Stimulated activated CD4-positive, alpha-beta T cell treated with anti-CD3 and anti-CD28 coated beads, Interleukin-2, amount 100 ng/mL, for 4 hours (primary cell): ENCODE measurements at regions not wholly inside any gene's neighbourhood (a gene's known extent, or its start where the extent isn't known, plus 50 kb on each side); places are given as distances from the start of the nearest gene placed in this dataset.
"Not testable (repeated sequence)": the region's sequence is repeated elsewhere in the genome, so short reads cannot be mapped to it uniquely, and the experiment has no call there.

Source experiments
- DNase-seq: peaks from one replicate; pipeline ENCODE4 v3.0.0-alpha.2; 2020; ENCODE audit warnings: low read depth

DNA sequence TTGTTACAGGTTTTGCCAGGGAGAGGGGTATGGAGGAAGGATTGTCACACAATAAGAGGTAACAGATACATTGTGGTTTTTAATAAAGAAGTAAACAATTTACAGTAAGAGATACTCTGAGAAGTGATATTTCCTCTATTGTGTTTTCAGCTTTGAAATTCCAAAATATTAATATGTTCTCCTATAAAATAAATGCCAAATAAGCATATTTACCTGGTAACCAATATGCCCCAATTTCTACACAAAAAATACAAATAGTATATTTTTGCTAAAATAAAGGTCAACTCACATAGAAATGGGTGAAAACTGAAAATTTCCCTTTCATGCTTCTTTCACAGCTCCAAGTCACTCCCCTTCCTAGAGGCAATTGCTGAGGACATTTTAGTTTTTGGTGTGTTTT lies 437.4 kb upstream of the UBE2E2 start:
- no peak for DNase-seq

DNA sequence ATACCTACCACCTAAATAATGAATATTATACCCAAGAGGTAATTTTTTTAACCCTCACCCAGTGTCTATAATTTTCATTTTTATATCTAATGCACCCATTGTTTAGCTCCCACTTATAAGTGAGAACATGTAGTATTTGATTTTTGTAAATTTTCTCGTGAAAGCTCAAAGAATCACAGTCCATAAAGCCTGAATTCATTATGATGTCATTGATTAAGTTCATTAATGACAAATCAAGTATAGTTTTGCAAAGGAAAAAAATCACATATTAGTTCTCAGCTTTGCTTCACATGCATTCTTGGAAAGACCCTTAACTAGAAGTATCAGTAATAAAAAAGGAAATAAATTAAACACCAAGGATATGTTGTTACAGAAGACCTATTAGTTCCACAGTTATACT lies 425.3 kb upstream of the UBE2E2 start:
- DNase-seq: no peak

DNA sequence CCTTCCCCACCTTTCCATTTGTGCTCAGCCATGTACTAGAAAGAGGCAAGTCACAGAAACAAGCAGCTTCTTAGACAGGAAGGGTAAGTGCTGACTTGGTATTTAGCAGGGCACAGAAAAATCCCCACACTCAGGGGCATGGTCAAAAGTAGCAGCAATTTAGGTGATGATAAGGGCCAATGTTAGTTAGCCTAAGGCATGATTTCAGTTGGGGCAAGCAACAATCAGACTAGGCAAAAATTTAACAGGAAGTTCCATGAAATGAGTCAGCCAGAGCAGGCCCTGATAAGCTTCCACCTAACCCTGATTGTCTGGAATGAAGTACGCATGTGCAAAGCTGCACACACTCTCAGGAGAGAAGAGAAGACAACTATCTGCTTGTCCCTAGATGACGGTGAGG lies 423.4 kb upstream of the UBE2E2 start:
- DNase-seq: no peak

DNA sequence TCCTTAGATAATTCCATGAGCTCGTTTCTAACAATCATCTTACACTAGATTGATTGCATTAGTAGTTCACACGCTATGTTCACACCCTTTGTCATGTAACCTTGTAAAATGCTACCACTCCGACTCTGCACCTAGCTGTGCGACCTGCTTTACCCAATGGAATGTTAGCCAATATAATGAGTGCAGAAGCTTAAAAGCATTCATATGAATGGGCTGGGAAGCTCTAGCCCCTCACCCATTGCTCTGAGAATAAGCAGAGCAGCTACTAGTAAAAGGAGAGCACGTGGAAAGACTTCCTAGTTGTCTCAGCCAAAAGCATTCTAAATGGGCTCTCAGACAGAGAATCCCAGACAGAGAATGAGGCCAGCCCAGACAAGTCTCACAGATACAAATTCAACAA lies 410.6 kb upstream of the UBE2E2 start:
- no peak for DNase-seq

DNA sequence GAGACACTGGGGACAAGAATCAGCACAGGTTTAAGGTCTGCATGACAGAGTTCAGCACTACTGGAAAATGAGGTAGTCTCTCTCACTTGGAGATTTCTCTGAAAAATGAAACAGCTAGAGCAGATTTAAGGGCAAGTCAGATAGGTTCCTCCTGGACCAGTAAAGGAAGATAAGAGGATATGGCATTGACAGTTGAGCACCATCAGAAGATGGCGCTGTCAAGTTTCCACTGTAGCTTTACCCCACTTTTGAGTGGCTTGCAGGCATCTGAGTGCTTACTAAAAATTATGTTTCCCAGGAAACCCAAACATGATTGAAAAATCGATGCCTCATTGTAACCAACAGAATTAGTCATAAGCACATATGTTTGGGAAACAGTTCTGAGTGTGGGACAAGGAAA lies 407.2 kb upstream of the UBE2E2 start:
- DNase-seq: no peak

DNA sequence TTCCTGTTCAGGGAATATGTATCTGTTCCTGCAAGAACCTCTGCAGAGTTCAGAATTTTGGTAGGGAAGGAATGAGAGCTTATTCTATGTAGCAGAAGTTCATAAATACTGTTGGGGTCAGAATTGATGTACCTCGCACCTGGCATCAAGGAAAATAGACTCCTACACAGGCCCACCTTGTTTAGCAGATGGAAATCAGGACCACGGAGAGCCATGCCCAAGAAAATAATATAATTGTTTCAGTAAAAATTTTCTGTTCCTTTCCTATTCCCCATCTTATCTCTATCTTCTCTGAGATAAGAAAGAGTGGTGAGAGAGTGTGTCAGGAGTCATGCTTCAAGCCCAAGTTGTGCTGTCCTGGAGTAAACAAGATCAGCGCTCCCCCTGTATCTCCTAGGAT lies 404.7 kb upstream of the UBE2E2 start:
- no peak for DNase-seq

DNA sequence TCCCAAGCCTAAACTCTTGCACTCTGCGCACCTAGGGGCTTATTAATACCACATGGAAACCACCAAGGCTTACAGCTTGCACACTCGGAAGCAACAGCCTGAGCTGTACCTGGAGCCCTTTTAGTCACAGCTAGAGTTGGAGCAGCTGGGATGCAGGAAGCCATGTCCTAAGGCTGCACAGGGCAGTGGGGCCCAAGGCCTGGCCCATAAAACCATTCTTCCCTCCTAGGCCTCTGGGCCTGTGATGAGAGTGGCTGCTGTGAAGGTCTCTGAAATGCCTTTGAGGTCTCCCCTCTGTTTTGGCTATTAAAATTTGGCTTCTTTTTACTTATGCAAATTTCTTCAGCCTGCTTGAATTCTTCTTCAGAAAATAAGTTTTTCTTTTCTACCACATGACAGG lies 383.9 kb upstream of the UBE2E2 start:
- DNase-seq: no peak

DNA sequence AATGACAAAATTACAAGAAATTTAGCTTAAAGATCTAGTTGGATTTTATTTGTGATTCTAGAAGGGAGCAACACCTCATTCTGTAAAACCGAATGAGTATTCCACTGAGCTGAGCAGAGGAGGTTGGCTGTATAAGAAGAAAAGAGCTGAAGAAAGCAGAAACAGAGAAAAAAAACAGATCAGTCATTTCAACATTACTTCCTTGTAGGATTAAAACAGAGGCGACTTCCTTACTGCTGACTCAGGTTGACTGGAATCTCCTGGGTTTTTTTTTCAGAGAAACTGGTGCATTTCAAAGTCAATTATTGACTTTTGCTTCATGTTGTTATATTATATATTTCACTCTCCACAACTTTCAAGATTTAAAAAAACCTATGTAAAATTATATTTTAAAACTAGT lies 368.1 kb upstream of the UBE2E2 start:
- no peak for DNase-seq

DNA sequence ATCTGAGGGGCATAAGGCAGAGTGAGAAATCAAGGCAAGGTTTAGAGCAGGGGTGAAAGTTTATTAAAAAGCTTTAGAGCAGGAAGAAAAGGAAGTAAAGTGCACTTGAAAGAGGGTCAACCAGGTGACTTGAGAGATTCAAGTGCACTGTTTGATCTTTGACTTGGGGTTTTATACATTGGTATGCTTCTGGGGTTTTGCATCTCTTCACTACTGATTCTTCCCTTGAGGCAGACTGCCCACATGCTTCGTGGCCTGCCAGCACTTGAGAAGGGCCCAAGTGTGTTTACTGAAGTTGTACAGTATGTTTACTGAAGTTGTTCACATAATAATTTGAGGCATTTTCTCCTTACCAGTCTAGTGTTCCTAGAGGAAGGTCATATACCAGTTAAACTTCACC lies 367.0 kb upstream of the UBE2E2 start:
- DNase-seq: no peak

DNA sequence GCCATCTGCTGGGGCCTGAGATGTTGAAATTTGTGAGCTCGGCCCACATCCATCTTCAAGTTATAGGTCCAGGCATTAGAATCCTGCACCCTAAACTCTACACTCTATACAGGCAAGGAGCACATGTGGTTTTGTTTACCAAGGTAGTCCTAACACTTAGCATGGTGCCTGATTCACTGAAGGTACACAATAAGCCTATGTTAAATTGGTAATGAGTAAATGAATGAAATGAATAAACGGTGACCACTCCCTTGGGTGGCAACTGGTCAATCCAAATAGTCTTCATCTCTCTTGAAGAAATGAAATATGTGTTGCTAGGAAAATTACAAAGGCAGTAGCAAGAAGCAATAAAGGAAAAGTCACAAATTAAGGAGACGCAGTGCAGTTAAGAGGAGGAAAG lies 359.3 kb upstream of the UBE2E2 start:
- DNase-seq: no peak

DNA sequence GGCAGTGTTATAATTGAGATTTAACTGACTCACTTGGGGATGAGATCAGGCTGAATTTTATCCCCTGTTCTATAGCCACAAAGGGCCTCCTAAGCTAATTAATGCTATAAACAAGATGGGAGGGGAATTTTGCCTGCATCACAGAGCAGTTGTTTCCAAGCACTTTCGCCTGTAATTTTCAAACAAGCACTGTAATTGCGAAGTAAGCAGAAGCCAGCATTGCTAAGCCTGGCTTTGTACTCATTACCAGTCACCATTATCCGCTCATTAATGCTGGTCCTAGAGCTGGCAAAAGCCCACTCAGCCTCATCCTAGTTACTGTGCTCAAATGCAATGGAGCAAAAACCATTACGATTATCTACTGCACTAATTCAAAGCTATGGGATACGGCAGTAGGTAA lies 356.6 kb upstream of the UBE2E2 start:
- no peak for DNase-seq

DNA sequence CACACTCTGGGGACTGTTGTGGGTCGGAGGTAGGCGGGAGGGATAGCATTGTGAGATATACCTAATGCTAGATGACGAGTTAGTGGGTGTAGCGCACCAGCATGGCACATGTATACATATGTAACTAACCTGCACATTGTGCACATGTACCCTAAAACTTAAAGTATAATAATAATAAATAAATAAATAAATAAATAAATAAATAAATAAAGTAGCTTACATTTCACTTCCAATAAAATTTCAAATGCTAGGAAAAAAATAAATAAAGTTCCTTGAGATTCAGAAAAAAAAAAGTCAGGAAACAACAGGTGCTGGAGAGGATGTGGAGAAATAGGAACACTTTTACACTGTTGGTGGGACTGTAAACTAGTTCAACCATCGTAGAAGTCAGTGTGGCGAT lies 353.5 kb upstream of the UBE2E2 start:
- not testable (repeated sequence) for DNase-seq

DNA sequence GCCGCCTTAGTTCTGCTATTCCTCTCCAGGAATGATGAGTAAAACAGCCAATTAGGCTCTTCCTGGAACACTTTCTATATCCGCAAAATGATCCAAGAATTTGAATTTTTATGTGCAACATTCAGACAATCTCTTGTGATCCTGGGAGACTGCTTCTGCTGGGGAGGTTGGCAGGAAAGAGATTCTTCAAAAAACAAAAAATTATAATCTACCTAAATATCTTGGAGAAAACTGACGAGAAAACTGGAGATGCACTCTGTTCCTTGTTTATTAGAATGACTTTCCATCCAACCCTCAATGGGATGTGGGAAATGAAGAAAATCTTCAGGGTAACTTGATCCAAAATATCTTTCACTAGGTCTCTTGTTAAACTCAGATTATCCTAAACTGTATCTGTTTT lies 346.3 kb upstream of the UBE2E2 start:
- DNase-seq: no peak

DNA sequence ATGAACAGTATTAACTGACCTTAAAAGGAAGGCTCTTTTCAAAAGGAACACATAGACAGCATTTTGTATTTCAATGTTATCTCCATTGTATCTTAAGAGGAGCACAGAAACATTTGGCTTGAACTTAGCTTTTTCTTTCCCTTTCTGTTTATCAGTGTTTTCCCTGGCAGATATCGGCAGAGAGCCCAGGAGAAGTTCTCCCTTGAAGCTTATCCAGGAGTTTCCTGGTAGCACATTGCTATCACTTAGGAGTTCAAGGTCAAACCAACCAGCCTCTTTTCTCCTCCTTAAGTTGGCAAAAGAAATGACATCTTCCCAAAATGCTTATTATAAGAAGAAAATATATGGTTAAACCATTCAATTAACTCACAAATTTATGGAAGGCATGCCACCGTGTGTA lies 344.6 kb upstream of the UBE2E2 start:
- DNase-seq: no peak

DNA sequence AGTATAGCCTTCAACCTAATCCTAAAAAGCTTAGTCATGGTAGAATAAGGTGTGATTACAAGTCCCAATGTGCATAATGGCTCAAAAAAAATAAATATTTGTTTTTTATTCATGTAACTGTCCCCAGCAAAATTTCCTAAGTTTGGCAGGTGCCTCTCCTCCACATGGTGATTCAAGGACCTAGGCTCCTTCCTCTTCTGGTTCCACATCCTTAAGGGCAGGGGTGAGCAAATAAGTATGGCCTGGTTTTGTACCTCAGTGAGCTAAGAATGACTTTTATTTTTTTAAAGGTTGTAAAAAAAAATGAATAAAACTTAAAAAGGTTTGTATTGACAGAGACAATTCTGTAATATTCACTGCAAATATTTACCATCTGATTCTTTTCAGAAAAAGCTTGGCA lies 343.5 kb upstream of the UBE2E2 start:
- no peak for DNase-seq

DNA sequence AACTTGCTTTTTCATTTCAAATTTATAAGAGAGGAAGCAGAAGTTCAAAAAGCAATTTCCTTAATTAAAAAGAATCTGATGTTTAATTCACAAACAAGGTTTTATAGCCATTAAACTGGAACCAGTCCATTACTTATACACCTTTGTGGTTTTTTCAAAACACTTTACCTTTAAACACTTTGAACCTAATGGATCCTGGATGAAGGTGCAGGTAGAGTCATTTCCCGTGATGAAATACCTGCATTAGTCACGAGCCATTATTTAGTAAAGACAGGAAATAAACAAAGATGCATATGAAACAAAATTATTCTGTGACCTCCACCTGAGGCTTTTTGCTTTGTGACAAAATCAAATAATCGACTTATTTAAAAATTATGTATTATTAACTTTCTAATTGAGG lies 341.7 kb upstream of the UBE2E2 start:
- DNase-seq: no peak

DNA sequence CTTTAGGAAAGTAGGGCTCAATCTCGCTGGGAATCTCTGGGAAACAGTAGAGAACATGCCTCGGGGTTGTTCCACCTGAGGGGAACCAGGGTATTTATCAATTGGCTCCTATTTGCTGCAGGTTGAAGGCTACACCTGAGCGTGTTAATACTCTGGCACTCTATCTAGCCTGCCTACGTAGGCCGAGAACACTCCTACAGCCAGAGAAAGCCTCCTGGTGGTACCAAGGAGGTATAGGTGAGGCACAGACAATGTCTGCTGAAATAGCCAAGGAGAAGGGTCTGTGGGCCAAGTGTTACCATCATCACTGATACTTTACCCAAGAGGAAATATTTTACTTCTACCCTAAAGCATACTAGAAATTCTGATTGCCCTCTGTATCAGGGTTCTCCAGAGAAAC lies 341.0 kb upstream of the UBE2E2 start:
- DNase-seq: no peak

DNA sequence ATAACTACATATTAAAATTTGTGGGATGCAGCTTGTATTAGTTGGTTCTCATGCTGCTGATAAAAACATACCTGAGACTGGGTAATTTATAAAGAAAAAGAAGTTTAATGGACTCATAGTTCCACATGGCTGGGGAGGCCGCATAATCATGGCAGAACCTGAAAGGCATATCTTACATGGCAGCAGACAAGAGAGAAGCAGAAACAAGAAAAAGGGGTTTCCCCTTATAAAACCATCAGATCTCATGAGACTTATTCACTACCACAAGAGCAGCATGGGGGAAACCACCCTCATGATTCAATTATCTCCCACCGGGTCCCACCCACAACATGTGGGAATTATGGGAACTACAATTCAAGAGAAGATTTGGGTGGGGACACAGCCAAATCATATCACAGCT lies 320.3 kb upstream of the UBE2E2 start:
- not testable (repeated sequence) for DNase-seq

DNA sequence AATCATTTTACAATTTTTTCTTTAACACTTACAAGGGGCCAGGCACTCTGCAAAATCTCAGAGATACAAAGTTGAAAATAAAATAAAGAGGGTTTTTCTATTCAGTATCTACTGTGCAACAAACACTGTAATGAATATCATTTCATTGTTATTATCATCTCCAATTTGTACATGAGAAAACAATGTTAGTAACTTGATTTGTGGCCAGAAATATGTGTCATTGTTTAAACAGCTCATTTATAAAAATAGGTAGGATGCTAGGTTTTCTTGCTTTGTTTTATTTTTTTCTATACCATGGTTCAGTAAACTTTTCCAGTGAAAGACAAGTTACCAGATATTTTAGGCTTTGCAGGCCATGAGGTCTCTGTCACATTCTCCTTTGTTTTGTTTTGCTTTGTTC lies 318.1 kb upstream of the UBE2E2 start:
- no peak for DNase-seq

DNA sequence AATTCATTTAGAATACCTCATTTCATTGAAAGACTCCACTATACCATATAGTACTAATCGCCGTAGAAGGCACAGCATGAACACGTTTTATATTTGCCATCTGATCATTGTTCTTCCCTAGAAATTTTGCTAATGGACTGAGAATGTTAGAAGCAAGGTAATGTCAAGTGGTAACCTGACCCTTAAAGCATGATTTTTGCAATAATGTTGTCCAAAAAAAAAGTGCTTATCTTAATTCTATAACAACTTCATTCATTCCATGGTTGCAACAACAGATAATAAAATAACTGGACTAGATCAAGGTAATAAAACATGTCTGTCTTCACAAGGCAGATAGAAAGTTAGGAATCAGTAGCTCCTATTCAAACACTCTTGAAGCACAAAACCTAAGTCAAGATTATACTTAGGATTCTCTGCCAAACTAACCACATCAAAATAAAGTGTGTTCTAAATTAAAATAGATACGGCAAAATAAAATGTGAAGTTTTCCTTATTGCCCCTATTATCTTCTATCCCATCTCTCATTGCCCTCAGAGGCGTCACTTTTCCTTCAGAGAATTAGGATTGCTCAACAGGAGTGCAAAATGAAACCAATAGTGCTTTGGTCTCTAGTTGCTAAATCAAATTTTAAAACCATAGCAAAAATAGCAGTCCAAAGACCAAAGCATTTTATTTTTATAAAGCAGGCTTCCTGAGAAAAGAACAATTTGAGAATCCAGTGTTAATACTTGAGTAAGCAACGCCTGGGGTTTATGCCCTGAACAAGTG lies 317.4 kb upstream of the UBE2E2 start:
- DNase-seq: no peak

DNA sequence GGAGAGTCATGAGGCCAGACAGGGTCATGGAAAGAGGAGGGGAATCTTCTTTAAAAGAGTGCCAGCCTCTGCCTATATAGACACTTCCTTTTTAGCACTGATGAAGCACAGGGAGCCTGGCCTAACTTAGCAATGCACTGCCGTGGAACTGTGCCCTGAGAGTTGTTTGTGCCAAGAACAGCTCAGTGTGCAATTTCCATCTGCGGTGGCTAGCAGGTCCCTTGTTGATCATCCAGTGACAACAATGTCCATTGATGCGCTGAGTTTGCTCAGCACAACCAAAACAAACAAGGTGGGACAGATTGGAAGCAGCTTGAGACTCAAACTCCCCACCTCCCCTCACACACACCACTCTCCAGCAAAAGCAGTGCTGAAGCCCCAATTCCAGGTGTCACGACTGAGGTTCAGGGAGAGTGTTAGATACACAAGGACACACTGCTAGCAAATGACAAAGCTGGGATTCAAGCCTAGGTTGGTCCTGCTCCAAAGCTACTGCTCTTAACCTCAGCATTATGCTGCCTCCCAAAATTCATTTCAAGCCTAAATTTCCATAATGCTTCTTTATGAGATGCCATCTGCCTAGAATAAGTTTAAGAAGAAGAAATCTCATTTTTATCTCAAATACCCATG lies 316.6 kb upstream of the UBE2E2 start:
- DNase-seq: no peak

DNA sequence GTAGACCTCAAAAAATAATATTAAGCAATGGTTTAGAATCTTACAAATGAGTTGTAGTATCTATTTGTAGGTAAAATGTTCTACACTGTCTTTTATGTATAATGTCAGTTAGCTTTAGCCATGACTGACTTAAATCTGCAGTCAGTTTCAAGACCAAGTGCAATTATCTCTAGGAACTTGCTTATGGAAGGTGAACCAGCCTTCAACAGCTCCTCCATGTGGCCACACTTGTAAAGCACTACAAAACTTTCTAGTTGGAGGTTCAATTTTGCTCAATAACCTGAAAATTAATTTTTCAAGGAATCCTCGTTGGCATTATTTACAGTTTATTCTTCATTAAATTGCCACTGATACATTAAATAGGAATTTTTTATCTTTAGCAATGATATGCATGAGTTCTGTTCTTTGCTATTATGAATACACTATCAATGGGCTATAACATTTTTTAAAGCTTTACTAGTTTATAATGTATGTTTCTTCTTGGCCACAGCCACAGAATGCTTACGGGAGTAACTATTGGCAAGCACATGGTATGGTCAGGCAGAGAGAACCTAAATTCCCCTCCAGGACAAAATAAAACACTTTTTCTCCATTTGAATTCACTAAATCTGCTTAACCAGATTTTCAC lies 315.3 kb upstream of the UBE2E2 start:
- DNase-seq: no peak

DNA sequence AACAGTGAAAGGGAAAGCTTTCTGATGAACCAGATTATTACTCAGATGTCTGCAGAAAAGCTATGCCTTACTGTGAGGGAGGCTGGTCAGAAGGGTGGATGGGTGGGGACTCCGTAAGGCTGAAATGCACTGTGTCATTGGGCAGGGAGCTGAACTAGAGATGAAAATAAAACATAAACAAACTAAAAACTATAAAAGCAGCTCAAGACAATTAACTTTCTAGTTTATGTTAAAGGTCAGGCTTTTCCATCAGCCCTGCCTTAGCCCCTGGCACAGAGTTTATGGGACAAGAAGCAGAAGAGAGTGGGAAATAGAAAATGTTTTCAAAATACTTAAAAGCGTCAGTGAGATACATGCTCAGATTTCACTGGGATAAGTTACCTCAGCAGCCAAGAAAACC lies 310.0 kb upstream of the UBE2E2 start:
- no peak for DNase-seq
